ENCODE measurements at regions not wholly inside any gene's neighbourhood (a gene's known extent, or its start where the extent isn't known, plus 50 kb on each side); places are given as distances from the start of the nearest gene placed in this dataset.

DNA sequence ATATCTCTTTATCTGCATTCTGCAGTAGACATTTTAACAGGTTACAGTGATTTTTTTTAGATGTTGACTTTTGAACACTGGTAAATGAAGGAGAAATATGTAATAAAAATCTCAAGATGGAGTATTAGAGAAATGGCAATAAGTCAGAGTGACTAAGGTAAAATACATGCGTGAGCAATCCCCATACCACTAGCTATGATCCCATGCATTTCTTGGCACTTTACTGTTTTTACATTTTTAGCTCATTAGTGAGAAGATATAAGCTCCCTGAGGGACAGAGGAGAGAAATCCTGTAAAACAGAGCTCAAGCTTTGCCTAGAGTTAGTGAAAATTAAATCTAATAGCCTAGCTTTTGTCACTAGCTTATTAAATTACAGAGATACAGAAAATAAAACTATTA lies 181.9 kb upstream of the TRPM3 start:
- Histone ChIP-seq H3K27me3 (ENCODE audit: control insufficient read depth in 2 of 2, insufficient read depth in 2 of 2, low read length in 2 of 2) (no peaks in the 10 kb centered on the region), H3K27ac (ENCODE audit: insufficient read depth, low read depth, low read length) (no peak overlapping the region), H4K20me1 (replicated peaks; ENCODE audit: control insufficient read depth, extremely low read depth, insufficient read depth, low read length) (no peaks in the 10 kb centered on the region), H3K9me1 (replicated peaks; ENCODE audit: control insufficient read depth, extremely low read depth, insufficient read depth, low read length) (no peaks in the 10 kb centered on the region), H3K4me3 (replicated peaks in 1 of 3; ENCODE audit: insufficient read depth in 1 of 3, low read depth in 1 of 3, low read length in 3 of 3) (no peak overlapping the region), H3K36me3 (ENCODE audit: control insufficient read depth in 2 of 2, extremely low read depth in 1 of 2, insufficient read depth in 2 of 2, low read length in 2 of 2) (no peaks in the 10 kb centered on the region), H3K9ac (replicated peaks; ENCODE audit: extremely low read depth, insufficient read depth, low read length) (no peak overlapping the region), H3K4me1 (ENCODE audit: control insufficient read depth, extremely low read depth, insufficient read depth, low read length) (no peaks in the 10 kb centered on the region), H3K79me2 (ENCODE audit: control insufficient read depth, insufficient read depth, low read length) (no peaks in the 10 kb centered on the region), H3K9me3 (replicated peaks; ENCODE audit: control insufficient read depth, insufficient read depth, low read length) (no peaks in the 10 kb centered on the region), H3K4me2 (ENCODE audit: insufficient read depth, low read length) (no peak overlapping the region), H2AFZ (ENCODE audit: low read depth, low read length) (no peak overlapping the region)
- no peak for DNase-seq (ENCODE audit: low read depth, low spot score)
- intact Hi-C loops (cut with micrococcal nuclease) (no loop called here), dilution Hi-C loops (cut with MboI; ENCODE audit: extremely low pct_ligation_motif_present, low sequenced_read_pairs) (no loop called here)
- FAIRE-seq: no peak
- CTCF ChIA-PET: interaction anchor here (0.9 to 2.8 kb wide), 4 partner anchors 19 to 735 kb away, joined by 3 to 16 read pairs (median 3); no protein-coding TSS in a partner anchor
- POLR2A ChIA-PET: no interaction called here
- BruUV-seq (replicated peaks): no TSS peak
- TF ChIP-seq POLR2A (IDR thresholded peaks at IDR 0.05; ENCODE audit: low read depth, low read length) (no peak), EZH2 (IDR thresholded peaks at IDR 0.05; ENCODE audit: borderline replicate concordance, low read depth, low read length, severe bottlenecking) (no peak), MYC (IDR thresholded peaks at IDR 0.05; ENCODE audit: low read depth, low read length) (no peak), JUN (IDR thresholded peaks at IDR 0.05; ENCODE audit: borderline replicate concordance, insufficient read depth, insufficient read length, low read depth) (no peak), POLR2AphosphoS5 (IDR thresholded peaks at IDR 0.05; ENCODE audit: insufficient read depth, low read depth, low read length) (no peak), FOS (IDR thresholded peaks at IDR 0.05; ENCODE audit: borderline replicate concordance, insufficient read depth, low read length) (no peak), GATA2 (IDR thresholded peaks at IDR 0.05; ENCODE audit: insufficient read depth, insufficient read length, low read depth, low read length) (no peak)
- TF ChIP-seq, protein P1, sequence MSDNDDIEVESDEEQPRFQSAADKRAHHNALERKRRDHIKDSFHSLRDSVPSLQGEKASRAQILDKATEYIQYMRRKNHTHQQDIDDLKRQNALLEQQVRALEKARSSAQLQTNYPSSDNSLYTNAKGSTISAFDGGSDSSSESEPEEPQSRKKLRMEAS (IDR thresholded peaks at IDR 0.05; ENCODE audit: insufficient read depth, insufficient read length): no peak
- TF ChIP-seq, protein P2, sequence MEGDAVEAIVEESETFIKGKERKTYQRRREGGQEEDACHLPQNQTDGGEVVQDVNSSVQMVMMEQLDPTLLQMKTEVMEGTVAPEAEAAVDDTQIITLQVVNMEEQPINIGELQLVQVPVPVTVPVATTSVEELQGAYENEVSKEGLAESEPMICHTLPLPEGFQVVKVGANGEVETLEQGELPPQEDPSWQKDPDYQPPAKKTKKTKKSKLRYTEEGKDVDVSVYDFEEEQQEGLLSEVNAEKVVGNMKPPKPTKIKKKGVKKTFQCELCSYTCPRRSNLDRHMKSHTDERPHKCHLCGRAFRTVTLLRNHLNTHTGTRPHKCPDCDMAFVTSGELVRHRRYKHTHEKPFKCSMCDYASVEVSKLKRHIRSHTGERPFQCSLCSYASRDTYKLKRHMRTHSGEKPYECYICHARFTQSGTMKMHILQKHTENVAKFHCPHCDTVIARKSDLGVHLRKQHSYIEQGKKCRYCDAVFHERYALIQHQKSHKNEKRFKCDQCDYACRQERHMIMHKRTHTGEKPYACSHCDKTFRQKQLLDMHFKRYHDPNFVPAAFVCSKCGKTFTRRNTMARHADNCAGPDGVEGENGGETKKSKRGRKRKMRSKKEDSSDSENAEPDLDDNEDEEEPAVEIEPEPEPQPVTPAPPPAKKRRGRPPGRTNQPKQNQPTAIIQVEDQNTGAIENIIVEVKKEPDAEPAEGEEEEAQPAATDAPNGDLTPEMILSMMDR (IDR thresholded peaks at IDR 0.05; ENCODE audit: extremely low read depth in 1 of 2, insufficient read depth in 1 of 2, low read depth in 1 of 2, low read length in 2 of 2): no peak

All from endothelial cell of umbilical vein (primary cell).